IMR-90 (cell line): ENCODE measurements at regions not wholly inside any gene's neighbourhood (a gene's known extent, or its start where the extent isn't known, plus 50 kb on each side); places are given as distances from the start of the nearest gene placed in this dataset.
A peak's percentile ranks its signal among the peaks of the same experiment; 100 is the strongest.

Experiments used
- ATAC-seq: fragments of 200-7000 bp; cut with Tn5 transposase; 2 replicates; pipeline ENCODE4 v1.9.1; 2020; ENCODE audit warnings: low read depth, mild to moderate bottlenecking, moderate library complexity
- BruUV-seq: library from RNA; stranded (reverse); fragments of 400-500 nt; replicated peaks from 2 replicates; lab custom pipeline; 2021; lab: Mats Ljungman, UMichigan
- CTCF ChIA-PET: fragments of 300-600 bp; formaldehyde crosslinking; extraction: SDS; loops from one replicate; lab custom pipeline; 2021; ENCODE audit warnings: antibody characterized with exemption; lab: Yijun Ruan, JAX
- POLR2A ChIA-PET: fragments of 300-600 bp; sonication (Branson Sonifier 250); formaldehyde crosslinking; loops from one replicate; lab custom pipeline; 2022; ENCODE audit warnings: antibody characterized with exemption; ENCODE audit not compliant: unreplicated experiment; lab: Charles Lee
- DNase-seq: peaks from one replicate; pipeline ENCODE4 v3.0.0; 2013
- H2AFZ ChIP-seq: replicated peaks from 2 replicates; pipeline ENCODE3; 2013; ENCODE audit warnings: low read length, mild to moderate bottlenecking; ENCODE audit not compliant: poor library complexity
- H2AK5ac ChIP-seq: 2 replicates; pipeline ENCODE4 v1.6.1; 2013; ENCODE audit warnings: low read depth, low read length, inconsistent platforms
- H2AK9ac ChIP-seq: replicated peaks from 2 replicates; pipeline ENCODE3; 2013; ENCODE audit warnings: mild to moderate bottlenecking, low read depth, low read length, moderate library complexity; ENCODE audit not compliant: poor library complexity
- H2BK120ac ChIP-seq: 2 replicates; pipeline ENCODE4 v1.6.1; 2013; ENCODE audit warnings: low read depth, low read length, inconsistent platforms
- H2BK15ac ChIP-seq: 3 replicates; pipeline ENCODE4 v1.6.1; 2013; ENCODE audit warnings: low read depth, low read length, inconsistent platforms
- H2BK20ac ChIP-seq: 2 replicates; pipeline ENCODE4 v1.6.1; 2013; ENCODE audit warnings: low read depth, mild to moderate bottlenecking, inconsistent platforms, low read length, moderate library complexity
- H2BK5ac ChIP-seq: 2 replicates; pipeline ENCODE4 v1.6.1; 2013; ENCODE audit warnings: mild to moderate bottlenecking, low read depth, low read length, inconsistent platforms; ENCODE audit not compliant: poor library complexity, severe bottlenecking
- H3K14ac ChIP-seq: replicated peaks from 2 replicates; pipeline ENCODE4 v1.6.1; 2013; ENCODE audit warnings: low read depth, low read length, inconsistent platforms
- H3K18ac ChIP-seq: 2 replicates; pipeline ENCODE4 v1.6.1; 2013; ENCODE audit warnings: low read depth, low read length, control low read depth
- H3K23ac ChIP-seq: 2 replicates; pipeline ENCODE4 v1.6.1; 2013; ENCODE audit warnings: low read depth, low read length, inconsistent platforms
- H3K27ac ChIP-seq: 2 replicates; pipeline ENCODE4 v1.5.1; 2013; ENCODE audit warnings: mild to moderate bottlenecking, control low read depth, low read length; ENCODE audit not compliant: insufficient read depth
- H3K27me3 ChIP-seq: 2 replicates; pipeline ENCODE4 v1.6.1; 2013; ENCODE audit warnings: low read length; ENCODE audit not compliant: control insufficient read depth, insufficient read depth
- H3K36me3 ChIP-seq: 2 replicates; pipeline ENCODE4 v1.6.1; 2013; ENCODE audit warnings: low read length, mixed read lengths; ENCODE audit not compliant: control insufficient read depth, insufficient read depth
- H3K4ac ChIP-seq: 2 replicates; pipeline ENCODE4 v1.6.1; 2013; ENCODE audit warnings: low read depth, low read length, inconsistent platforms
- H3K4me1 ChIP-seq: 2 replicates; pipeline ENCODE4 v1.6.1; 2013; ENCODE audit warnings: low read length, mixed read lengths; ENCODE audit not compliant: control insufficient read depth, insufficient read depth
- H3K4me2 ChIP-seq: 2 replicates; pipeline ENCODE4 v1.6.1; 2013; ENCODE audit warnings: low read depth, mild to moderate bottlenecking, control low read depth, low read length, moderate library complexity
- H3K4me3 ChIP-seq: 2 replicates; pipeline ENCODE4 v1.5.1; 2013; ENCODE audit warnings: low read depth, mild to moderate bottlenecking, control low read depth, low read length, moderate library complexity; ENCODE audit not compliant: insufficient read depth
- H3K56ac ChIP-seq: 2 replicates; pipeline ENCODE4 v1.6.1; 2013; ENCODE audit warnings: low read length, inconsistent platforms; ENCODE audit not compliant: insufficient read depth; ENCODE audit errors: extremely low read depth
- H3K79me1 ChIP-seq, 2 experiments: 2 replicates each; pipeline ENCODE4 v1.6.1; 2013; ENCODE audit warnings: low read length in 2 of 2, inconsistent platforms in 1 of 2, low read depth in 1 of 2
- H3K9ac ChIP-seq: 2 replicates; pipeline ENCODE4 v1.6.1; 2013; ENCODE audit warnings: low read depth, low read length, control low read depth
- H3K9me1 ChIP-seq: 2 replicates; pipeline ENCODE4 v1.6.1; 2013; ENCODE audit warnings: low read length, inconsistent platforms; ENCODE audit not compliant: insufficient read depth
- H3K9me3 ChIP-seq: 2 replicates; pipeline ENCODE4 v1.6.1; 2013; ENCODE audit warnings: low read length; ENCODE audit not compliant: control insufficient read depth, insufficient read depth
- H4K20me1 ChIP-seq: 2 replicates; pipeline ENCODE4 v1.6.1; 2013; ENCODE audit warnings: low read length, inconsistent platforms; ENCODE audit not compliant: insufficient read depth
- H4K5ac ChIP-seq: 2 replicates; pipeline ENCODE4 v1.6.1; 2013; ENCODE audit warnings: mild to moderate bottlenecking, low read depth, low read length, control low read depth
- H4K8ac ChIP-seq, 2 experiments: 2 replicates each; pipeline ENCODE4 v1.6.1; 2013; ENCODE audit warnings: low read depth in 2 of 2, low read length in 2 of 2, control low read depth in 1 of 2, inconsistent platforms in 1 of 2
- H4K91ac ChIP-seq: 2 replicates; pipeline ENCODE4 v1.6.1; 2013; ENCODE audit warnings: low read depth, low read length, inconsistent platforms; ENCODE audit not compliant: insufficient read depth
- BHLHE40 ChIP-seq: fragments of 150-350 bp; IDR thresholded peaks from 2 replicates; pipeline ENCODE4 v1.6.1; 2016; ENCODE audit warnings: mild to moderate bottlenecking, low read depth, low read length
- ELK1 ChIP-seq: fragments of 150-350 bp; IDR thresholded peaks from 2 replicates; pipeline ENCODE4 v1.6.1; 2016; ENCODE audit warnings: low read depth, mild to moderate bottlenecking, low read length, moderate library complexity, borderline replicate concordance
- FOS ChIP-seq: fragments of 150-350 bp; IDR thresholded peaks from 2 replicates; pipeline ENCODE4 v1.6.1; 2016; ENCODE audit warnings: low read depth, low read length
- MAZ ChIP-seq: IDR thresholded peaks from 2 replicates; pipeline ENCODE4 v1.6.1; 2012; ENCODE audit warnings: low read depth, mild to moderate bottlenecking, low read length, improper control_type of control experiment, moderate library complexity, borderline replicate concordance
- MXI1 ChIP-seq: IDR thresholded peaks from 2 replicates; pipeline ENCODE4 v1.6.1; 2012; ENCODE audit warnings: low read depth, mild to moderate bottlenecking, low read length, moderate library complexity, borderline replicate concordance
- NFE2L2 ChIP-seq: fragments of 150-350 bp; IDR thresholded peaks from 2 replicates; pipeline ENCODE4 v1.6.1; 2016; ENCODE audit warnings: low read depth, mild to moderate bottlenecking, low read length
- RCOR1 ChIP-seq: IDR thresholded peaks from 2 replicates; pipeline ENCODE4 v1.6.1; 2012; ENCODE audit warnings: mild to moderate bottlenecking, low read length, improper control_type of control experiment; ENCODE audit not compliant: insufficient replicate concordance
- SMC3 ChIP-seq: fragments of 150-350 bp; IDR thresholded peaks from 2 replicates; pipeline ENCODE4 v1.6.1; 2016; ENCODE audit warnings: low read depth, mild to moderate bottlenecking, antibody characterized with exemption, low read length, moderate library complexity
- dilution Hi-C: fragments of 300-500 bp; cut with HindIII; formaldehyde crosslinking; loops from one replicate; pipeline ENCODE4 v1.14.3; 2018; ENCODE audit warnings: low sequenced_read_pairs; ENCODE audit not compliant: unreplicated experiment
- in situ Hi-C: fragments of 300-500 bp; cut with MboI; formaldehyde crosslinking; loops from 3 replicates; pipeline ENCODE4 v1.14.3; 2019; ENCODE audit warnings: low sequenced_read_pairs, inconsistent platforms, mixed read lengths
- intact Hi-C: fragments of 100-400 bp; cut with micrococcal nuclease; formaldehyde crosslinking; loops from 2 replicates; pipeline ENCODE4 v1.10.0; 2022

DNA sequence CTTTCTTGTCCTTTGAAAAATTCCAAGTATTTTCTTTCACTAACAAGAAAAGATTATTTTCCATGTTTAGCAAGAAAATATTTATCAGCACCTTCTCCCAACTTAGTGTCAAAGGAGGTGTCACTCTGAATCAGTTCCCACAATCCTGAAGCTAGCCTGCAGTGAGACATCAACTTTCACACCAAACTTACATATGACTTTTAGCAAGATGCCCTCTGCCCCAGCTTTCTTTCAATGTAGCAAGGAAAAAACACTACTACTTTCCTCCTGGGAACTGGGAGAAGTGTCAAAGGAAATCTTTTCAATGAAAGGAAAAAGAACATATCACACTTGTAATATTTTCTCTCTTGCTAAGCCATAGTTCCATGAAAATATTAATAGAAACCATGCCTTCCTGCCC lies 50.9 kb upstream of the PALMD start:
- H3K23ac ChIP-seq = no peak overlapping the region
- H3K27ac ChIP-seq = no peak overlapping the region
- no peaks in the 10 kb centered on the region for H4K20me1 ChIP-seq
- H3K4me3 ChIP-seq = no peak overlapping the region
- peaks cover 17% of the 10 kb centered on the region for H3K4me1 ChIP-seq
- CTCF ChIA-PET = interaction anchor here (1.5 kb wide), 1 partner anchor 91 kb away, joined by 5 read pairs; no protein-coding TSS in a partner anchor
- peak overlapping the region; percentile 15; the same call in 1 of the 2 replicates for H4K5ac ChIP-seq
- H2AFZ ChIP-seq = no peak overlapping the region
- in situ Hi-C loops (no loop called here), dilution Hi-C loops (no loop called here), intact Hi-C loops (no loop called here)
- 0 out of 3 replicates have a peak overlapping the region, but pooled peaks have one; percentile 12 for H2BK15ac ChIP-seq
- DNase-seq (no peak), ATAC-seq (no peak)
- H2BK5ac ChIP-seq = no peak overlapping the region
- H2AK5ac ChIP-seq = no peak overlapping the region
- H3K9me3 ChIP-seq = no peaks in the 10 kb centered on the region
- H3K9ac ChIP-seq = no peak overlapping the region
- BruUV-seq = no TSS peak
- H3K4ac ChIP-seq = no peak overlapping the region
- peak overlapping the region; percentile 65; the same call in 1 of the 2 replicates for H3K18ac ChIP-seq
- peak overlapping the region; percentile 4; the same call in 1 of the 2 replicates for H4K91ac ChIP-seq
- H3K14ac ChIP-seq = 0 out of 2 replicates have a peak overlapping the region, but pooled peaks have one; percentile 0
- H3K27me3 ChIP-seq = no peaks in the 10 kb centered on the region
- H3K4me2 ChIP-seq = no peak overlapping the region
- TF ChIP-seq NFE2L2 = no peak
- no peak for TF ChIP-seq MXI1
- no peak for TF ChIP-seq MAZ
- no peak for TF ChIP-seq FOS
- TF ChIP-seq ELK1 = no peak
- no peak for TF ChIP-seq RCOR1
- TF ChIP-seq BHLHE40 = no peak
- no peak for TF ChIP-seq SMC3
- H3K9me1 ChIP-seq = peaks cover 7% of the 10 kb centered on the region
- H2AK9ac ChIP-seq = no peak overlapping the region
- peak overlapping the region; percentile 38; the same call in 1 of the 2 replicates for H2BK20ac ChIP-seq
- H3K36me3 ChIP-seq = no peaks in the 10 kb centered on the region
- H2BK120ac ChIP-seq = peak overlapping the region; percentile 24; the same call in 1 of the 2 replicates
- H4K8ac ChIP-seq = peak overlapping the region in 1 of 2 experiments; percentile 39; a peak in 1 of 4 replicates
- H3K79me1 ChIP-seq = no peaks in the 10 kb centered on the region
- POLR2A ChIA-PET = no interaction called here
- no peak overlapping the region for H3K56ac ChIP-seq
